Pancreas (tissue), 10 donors: ENCODE measurements at regions not wholly inside any gene's neighbourhood (a gene's known extent, or its start where the extent isn't known, plus 50 kb on each side); places are given as distances from the start of the nearest gene placed in this dataset.

Experiments
- ATAC-seq, 4 donors: fragments of 200-7000 bp; cut with Tn5 transposase; one replicate each; pipeline versions ENCODE4 v1.8.0 to v1.9.1; 2020; ENCODE audit warnings: mild to moderate bottlenecking in 4 of 4, moderate library complexity in 4 of 4
- DNase-seq, 6 donors: peaks; one replicate each; pipeline ENCODE4 v3.0.0-alpha.2; 2020
- FAIRE-seq: peaks from 2 replicates; lab custom pipeline; 2012; peaks lifted over from hg19 to GRCh38; lab: Jason Lieb, UNC
- H3K27ac ChIP-seq, 4 donors: fragments of 200-600 bp; sonication (generic); 1 replicate in 3 of 4; 2 replicates in 1 of 4; pipeline versions ENCODE4 v1.5.0 to v1.8.0; 2020
- H3K27me3 ChIP-seq, 4 donors: fragments of 200-600 bp; one replicate each; pipeline ENCODE4 v1.8.0; 2021
- H3K36me3 ChIP-seq, 3 donors: fragments of 200-600 bp; sonication (generic) in 1 of 3; one replicate each; pipeline versions ENCODE4 v1.5.0 to v1.8.0; 2020 to 2021
- H3K4me1 ChIP-seq, 3 donors: fragments of 200-600 bp; one replicate each; pipeline ENCODE4 v1.8.0; 2021
- H3K4me3 ChIP-seq, 4 donors: fragments of 200-600 bp; sonication (generic) in 2 of 4; one replicate each; pipeline versions ENCODE4 v1.5.0 to v1.8.0; 2020 to 2021
- H3K9me3 ChIP-seq, 4 donors: fragments of 200-600 bp; one replicate each; pipeline ENCODE4 v1.8.0; 2021
- CTCF ChIP-seq, 4 donors: fragments of 200-600 bp; sonication (generic) in 3 of 4; IDR thresholded peaks; one replicate each; pipeline versions ENCODE4 v1.5.0 to v1.8.0; 2021; ENCODE audit warnings: antibody characterized with exemption in 4 of 4
- WGBS, 2 donors: extraction: QIAGEN DNeasy Blood & Tissue Kit; methylation state at CpG; one replicate each; pipeline ENCODE4 v1.1.7; 2013; 5-methylcytosine and 5-hydroxymethylcytosine counted together
- intact Hi-C, 3 donors: fragments of 100-400 bp; cut with DNase I; formaldehyde crosslinking; loops; one replicate each; pipeline versions ENCODE4 v1.11.1 to v1.14.2; 2022
- donor health status: healthy with polysubstance abuse.
- donor health status: DM: no; HTN: no; CAD: no; lungs with moderate emphysema.
- donor health status: DM: no; HTN: no; CAD: no.
- donor health status: control.
- donor health status: control.
- donor health status: Bipolar disorder and iron deficiency.
- donor health status: DM: yes; HTN: yes; CAD: no.
- donor health status: DM: no; HTN: no; CAD: no.
- donor health status: DM: no; HTN: no; CAD: no.
- donor health status: DM: yes; HTN: yes; CAD: no.

GRCh38 chr15:31934821-31935220 lies 95.5 kb upstream of the CHRNA7 start:
- H3K4me1 ChIP-seq: no peaks in the 10 kb centered on the region
- no peak overlapping the region for H3K4me3 ChIP-seq
- no peak for ATAC-seq
- no peak overlapping the region for H3K27ac ChIP-seq
- no peak for FAIRE-seq
- no peaks in the 10 kb centered on the region for H3K9me3 ChIP-seq
- no peak for DNase-seq
- H3K27me3 ChIP-seq: no peaks in the 10 kb centered on the region
- intact Hi-C loops: no loop called here
- H3K36me3 ChIP-seq: no peaks in the 10 kb centered on the region
- no peak for TF ChIP-seq CTCF (IDR thresholded peaks at IDR 0.05)
- WGBS, 2 donors: 60 to 69% methylated on average over 5 of the region's 5 CpGs

- Histone ChIP-seq H3K9me3 (no peaks in the 10 kb centered on the region), H3K27ac (no peak overlapping the region), H3K4me3 (no peak overlapping the region), H3K36me3 (no peaks in the 10 kb centered on the region), H3K27me3 (no peaks in the 10 kb centered on the region), H3K4me1 (no peaks in the 10 kb centered on the region)
- intact Hi-C loops: no loop called here
- DNase-seq (no peak), ATAC-seq (no peak), FAIRE-seq (no peak)
- TF ChIP-seq CTCF (IDR thresholded peaks at IDR 0.05): no peak
- 68% methylated on average over 4 of the region's 4 CpGs for WGBS, 2 donors
Measured at GRCh38 chr15:31953478-31953877, 76.8 kb upstream of the CHRNA7 start.

GRCh38 chr15:31954374-31955172 lies 75.7 kb upstream of the CHRNA7 start:
- H3K27ac ChIP-seq: no peak overlapping the region
- FAIRE-seq (no peak), DNase-seq (no peak), ATAC-seq (no peak)
- H3K27me3 ChIP-seq: no peaks in the 10 kb centered on the region
- H3K4me1 ChIP-seq: no peaks in the 10 kb centered on the region
- H3K9me3 ChIP-seq: no peaks in the 10 kb centered on the region
- intact Hi-C loops: no loop called here
- 56 to 57% methylated on average over 8 of the region's 8 CpGs for WGBS, 2 donors
- no peak overlapping the region for H3K4me3 ChIP-seq
- no peaks in the 10 kb centered on the region for H3K36me3 ChIP-seq
- TF ChIP-seq CTCF (IDR thresholded peaks at IDR 0.05): no peak

GRCh38 chr15:31955734-31956133 lies 74.6 kb upstream of the CHRNA7 start:
- no peaks in the 10 kb centered on the region for H3K27me3 ChIP-seq
- DNase-seq: no peak
- H3K36me3 ChIP-seq: no peaks in the 10 kb centered on the region
- FAIRE-seq: no peak
- ATAC-seq: no peak
- H3K27ac ChIP-seq: no peak overlapping the region
- intact Hi-C loops: no loop called here
- WGBS, 2 donors: 26 to 35% methylated on average over 1 of the region's 1 CpG
- no peaks in the 10 kb centered on the region for H3K4me1 ChIP-seq
- no peaks in the 10 kb centered on the region for H3K9me3 ChIP-seq
- H3K4me3 ChIP-seq: no peak overlapping the region
- TF ChIP-seq CTCF (IDR thresholded peaks at IDR 0.05): no peak

- TF ChIP-seq CTCF (IDR thresholded peaks at IDR 0.05): no peak
- Histone ChIP-seq H3K27me3 (no peaks in the 10 kb centered on the region), H3K27ac (no peak overlapping the region), H3K4me3 (no peak overlapping the region), H3K36me3 (no peaks in the 10 kb centered on the region), H3K9me3 (no peaks in the 10 kb centered on the region), H3K4me1 (no peaks in the 10 kb centered on the region)
- ATAC-seq (no peak), DNase-seq (no peak), FAIRE-seq (no peak)
- intact Hi-C loops: no loop called here
Measured at GRCh38 chr15:31957581-31957980, 72.7 kb upstream of the CHRNA7 start.
